ENCODE measurements at regions not wholly inside any gene's neighbourhood (a gene's known extent, or its start where the extent isn't known, plus 50 kb on each side); places are given as distances from the start of the nearest gene placed in this dataset.
"Not testable (repeated sequence)": the region's sequence is repeated elsewhere in the genome, so short reads cannot be mapped to it uniquely, and the experiment has no call there.

DNA sequence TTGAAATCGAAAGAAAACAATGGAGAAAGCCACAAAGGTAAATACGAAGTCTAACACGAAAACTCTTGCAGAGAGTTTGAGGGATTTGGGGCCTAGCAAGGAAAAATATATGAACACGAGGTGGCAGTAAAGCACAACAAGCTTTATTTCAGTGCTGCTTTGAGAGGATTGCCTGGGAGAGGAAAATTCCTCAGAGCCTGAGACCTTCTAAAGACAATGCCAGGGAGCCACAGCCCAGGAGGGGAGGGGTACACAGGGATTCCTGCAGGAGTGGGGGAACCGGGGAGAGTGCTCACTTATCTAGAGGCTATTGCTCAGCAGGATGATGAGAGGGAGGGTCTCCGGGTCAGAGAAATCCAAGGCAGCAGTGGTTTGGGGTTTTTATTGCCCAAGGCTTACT lies 134.9 kb upstream of the ADCY2 start:
- H3K36me3 ChIP-seq (ENCODE audit: control insufficient read depth in 1 of 2, insufficient read depth in 2 of 2, low read depth in 1 of 2, low read length in 2 of 2): no peaks in the 10 kb centered on the region
- H3K4ac ChIP-seq (ENCODE audit: low read depth in 1 of 2, low read length in 2 of 2): no peak overlapping the region
- no peak overlapping the region for H2BK12ac ChIP-seq (ENCODE audit: low read length in 2 of 2)
- H4K8ac ChIP-seq (ENCODE audit: low read length): no peak overlapping the region
- no peak overlapping the region for H2BK120ac ChIP-seq (ENCODE audit: low read depth, low read length)
- H2BK15ac ChIP-seq (ENCODE audit: low read depth, poor library complexity, severe bottlenecking): no peak overlapping the region
- H3K27ac ChIP-seq (ENCODE audit: low read length, poor library complexity, severe bottlenecking): no peak overlapping the region
- H2AFZ ChIP-seq (ENCODE audit: low read depth, low read length): no peak overlapping the region
- no peaks in the 10 kb centered on the region for H3K79me1 ChIP-seq (replicated peaks; ENCODE audit: low read length, poor library complexity, severe bottlenecking)
- H3K18ac ChIP-seq (ENCODE audit: low read depth in 1 of 2, low read length in 2 of 2): no peak overlapping the region
- no peak overlapping the region for H3K4me3 ChIP-seq (ENCODE audit: insufficient read depth in 1 of 2, low read depth in 1 of 2, low read length in 2 of 2)
- no peak overlapping the region for H2BK5ac ChIP-seq (ENCODE audit: low read depth, low read length, poor library complexity, severe bottlenecking)
- no peak overlapping the region for H2AK5ac ChIP-seq (ENCODE audit: low read length, severe bottlenecking)
- no peaks in the 10 kb centered on the region for H3K9me3 ChIP-seq (ENCODE audit: control insufficient read depth, low read length)
- no peaks in the 10 kb centered on the region for H3K27me3 ChIP-seq (ENCODE audit: control insufficient read depth in 1 of 2, insufficient read depth in 1 of 2, low read length in 2 of 2)
- 9% methylated on average over 6 of the region's 6 CpGs for WGBS
- H4K91ac ChIP-seq (ENCODE audit: low read length): no peak overlapping the region
- H3K4me2 ChIP-seq (ENCODE audit: low read length, poor library complexity, severe bottlenecking): no peak overlapping the region
- H3K4me1 ChIP-seq (ENCODE audit: control insufficient read depth, insufficient read depth, low read depth, low read length): no peaks in the 10 kb centered on the region
- no peak overlapping the region for H3K23ac ChIP-seq (ENCODE audit: low read length in 2 of 2)
- no peak overlapping the region for H3K14ac ChIP-seq (ENCODE audit: low read length in 2 of 2)
- DNase-seq: peak; percentile 16
- H3K9ac ChIP-seq (ENCODE audit: low read length): no peak overlapping the region

DNA sequence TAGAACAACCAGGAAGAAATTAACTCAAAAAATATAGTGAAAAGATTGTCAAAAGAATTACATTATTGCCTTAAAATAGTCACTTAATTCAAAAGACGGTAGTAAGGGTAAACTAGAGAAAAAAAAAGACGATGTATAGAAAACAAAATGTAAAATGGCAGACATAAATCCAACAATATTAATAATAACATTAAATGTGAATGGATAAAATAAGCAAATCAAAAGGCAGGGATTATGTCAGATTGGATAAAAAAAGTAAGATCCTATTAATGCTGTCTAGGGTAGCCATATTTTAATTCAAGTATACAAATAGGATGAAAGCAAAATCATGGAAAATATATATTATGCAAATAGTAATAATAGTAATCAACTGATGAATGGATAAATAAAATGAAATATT lies 134.0 kb upstream of the ADCY2 start:
- no peak overlapping the region for H2AFZ ChIP-seq (ENCODE audit: low read depth, low read length)
- no peak overlapping the region for H3K18ac ChIP-seq (ENCODE audit: low read depth in 1 of 2, low read length in 2 of 2)
- no peak overlapping the region for H3K9ac ChIP-seq (ENCODE audit: low read length)
- H3K27ac ChIP-seq (ENCODE audit: low read length, poor library complexity, severe bottlenecking): no peak overlapping the region
- H3K9me3 ChIP-seq (ENCODE audit: control insufficient read depth, low read length): no peaks in the 10 kb centered on the region
- H2BK12ac ChIP-seq (ENCODE audit: low read length in 2 of 2): no peak overlapping the region
- H2AK5ac ChIP-seq (ENCODE audit: low read length, severe bottlenecking): no peak overlapping the region
- H4K8ac ChIP-seq (ENCODE audit: low read length): no peak overlapping the region
- no peak overlapping the region for H2BK15ac ChIP-seq (ENCODE audit: low read depth, poor library complexity, severe bottlenecking)
- no peak overlapping the region for H2BK5ac ChIP-seq (ENCODE audit: low read depth, low read length, poor library complexity, severe bottlenecking)
- H2BK120ac ChIP-seq (ENCODE audit: low read depth, low read length): no peak overlapping the region
- H3K4me3 ChIP-seq (ENCODE audit: insufficient read depth in 1 of 2, low read depth in 1 of 2, low read length in 2 of 2): no peak overlapping the region
- H3K36me3 ChIP-seq (ENCODE audit: control insufficient read depth in 1 of 2, insufficient read depth in 2 of 2, low read depth in 1 of 2, low read length in 2 of 2): no peaks in the 10 kb centered on the region
- no peak overlapping the region for H3K23ac ChIP-seq (ENCODE audit: low read length in 2 of 2)
- no peak overlapping the region for H3K4me2 ChIP-seq (ENCODE audit: low read length, poor library complexity, severe bottlenecking)
- no peaks in the 10 kb centered on the region for H3K27me3 ChIP-seq (ENCODE audit: control insufficient read depth in 1 of 2, insufficient read depth in 1 of 2, low read length in 2 of 2)
- WGBS: no CpG with 5 or more reads among the region's 2 CpGs
- no peak overlapping the region for H3K14ac ChIP-seq (ENCODE audit: low read length in 2 of 2)
- no peaks in the 10 kb centered on the region for H3K4me1 ChIP-seq (ENCODE audit: control insufficient read depth, insufficient read depth, low read depth, low read length)
- DNase-seq: no peak
- H4K91ac ChIP-seq (ENCODE audit: low read length): no peak overlapping the region
- no peaks in the 10 kb centered on the region for H3K79me1 ChIP-seq (replicated peaks; ENCODE audit: low read length, poor library complexity, severe bottlenecking)
- H3K4ac ChIP-seq (ENCODE audit: low read depth in 1 of 2, low read length in 2 of 2): no peak overlapping the region

DNA sequence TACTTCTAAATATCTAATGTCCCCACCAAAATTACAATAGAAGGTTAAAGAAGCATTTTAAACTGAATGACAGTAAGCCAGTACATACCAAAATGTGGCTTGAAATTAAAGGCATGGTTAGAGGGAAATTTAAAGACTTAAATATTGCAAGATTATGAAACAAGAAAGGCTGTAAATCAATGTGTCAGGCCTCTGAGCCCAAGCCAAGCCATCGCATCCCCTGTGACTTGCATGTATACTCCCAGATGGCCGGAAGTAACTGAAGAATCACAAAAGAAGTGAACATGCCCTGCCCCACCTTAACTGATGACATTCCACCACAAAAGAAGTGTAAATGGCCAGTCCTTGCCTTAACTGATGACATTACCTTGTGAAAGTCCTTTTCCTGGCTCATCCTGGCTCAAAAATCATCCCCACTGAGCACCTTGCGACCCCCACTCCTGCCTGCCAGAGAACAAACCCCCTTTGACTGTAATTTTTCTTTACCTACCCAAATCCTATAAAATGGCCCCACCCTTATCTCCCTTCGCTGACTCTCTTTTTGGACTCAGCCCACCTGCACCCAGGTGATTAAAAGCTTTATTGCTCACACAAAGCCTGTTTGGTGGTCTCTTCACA lies 132.4 kb upstream of the ADCY2 start:
- DNase-seq; H3K36me3 ChIP-seq (ENCODE audit: control insufficient read depth in 1 of 2, insufficient read depth in 2 of 2, low read depth in 1 of 2, low read length in 2 of 2); H4K91ac ChIP-seq (ENCODE audit: low read length); H3K9me3 ChIP-seq (ENCODE audit: control insufficient read depth, low read length); H3K18ac ChIP-seq (ENCODE audit: low read depth in 1 of 2, low read length in 2 of 2); H4K8ac ChIP-seq (ENCODE audit: low read length); H3K27ac ChIP-seq (ENCODE audit: low read length, poor library complexity, severe bottlenecking); H2AFZ ChIP-seq (ENCODE audit: low read depth, low read length); H3K23ac ChIP-seq (ENCODE audit: low read length in 2 of 2); H3K4me3 ChIP-seq (ENCODE audit: insufficient read depth in 1 of 2, low read depth in 1 of 2, low read length in 2 of 2); H2BK12ac ChIP-seq (ENCODE audit: low read length in 2 of 2); H3K27me3 ChIP-seq (ENCODE audit: control insufficient read depth in 1 of 2, insufficient read depth in 1 of 2, low read length in 2 of 2); H3K14ac ChIP-seq (ENCODE audit: low read length in 2 of 2); H3K9ac ChIP-seq (ENCODE audit: low read length); H3K4ac ChIP-seq (ENCODE audit: low read depth in 1 of 2, low read length in 2 of 2); H2BK5ac ChIP-seq (ENCODE audit: low read depth, low read length, poor library complexity, severe bottlenecking); H2BK15ac ChIP-seq (ENCODE audit: low read depth, poor library complexity, severe bottlenecking); H3K79me1 ChIP-seq (replicated peaks; ENCODE audit: low read length, poor library complexity, severe bottlenecking); H3K4me2 ChIP-seq (ENCODE audit: low read length, poor library complexity, severe bottlenecking); H2AK5ac ChIP-seq (ENCODE audit: low read length, severe bottlenecking); H2BK120ac ChIP-seq (ENCODE audit: low read depth, low read length); H3K4me1 ChIP-seq (ENCODE audit: control insufficient read depth, insufficient read depth, low read depth, low read length): not testable (repeated sequence)
- 82% methylated on average over 3 of the region's 4 CpGs for WGBS

GRCh38 chr5:7265776-7266175 lies 130.2 kb upstream of the ADCY2 start:
- not testable (repeated sequence) for H2AFZ ChIP-seq (ENCODE audit: low read depth, low read length); H3K9ac ChIP-seq (ENCODE audit: low read length); H4K8ac ChIP-seq (ENCODE audit: low read length); H4K91ac ChIP-seq (ENCODE audit: low read length); H3K4me2 ChIP-seq (ENCODE audit: low read length, poor library complexity, severe bottlenecking); H3K27me3 ChIP-seq (ENCODE audit: control insufficient read depth in 1 of 2, insufficient read depth in 1 of 2, low read length in 2 of 2); H3K9me3 ChIP-seq (ENCODE audit: control insufficient read depth, low read length); H3K14ac ChIP-seq (ENCODE audit: low read length in 2 of 2); H3K4me3 ChIP-seq (ENCODE audit: insufficient read depth in 1 of 2, low read depth in 1 of 2, low read length in 2 of 2); H2BK15ac ChIP-seq (ENCODE audit: low read depth, poor library complexity, severe bottlenecking); H2BK5ac ChIP-seq (ENCODE audit: low read depth, low read length, poor library complexity, severe bottlenecking); H3K23ac ChIP-seq (ENCODE audit: low read length in 2 of 2); H3K4me1 ChIP-seq (ENCODE audit: control insufficient read depth, insufficient read depth, low read depth, low read length); H2AK5ac ChIP-seq (ENCODE audit: low read length, severe bottlenecking); H3K79me1 ChIP-seq (replicated peaks; ENCODE audit: low read length, poor library complexity, severe bottlenecking); H3K36me3 ChIP-seq (ENCODE audit: control insufficient read depth in 1 of 2, insufficient read depth in 2 of 2, low read depth in 1 of 2, low read length in 2 of 2); H2BK120ac ChIP-seq (ENCODE audit: low read depth, low read length); H3K18ac ChIP-seq (ENCODE audit: low read depth in 1 of 2, low read length in 2 of 2); H3K4ac ChIP-seq (ENCODE audit: low read depth in 1 of 2, low read length in 2 of 2); DNase-seq; H3K27ac ChIP-seq (ENCODE audit: low read length, poor library complexity, severe bottlenecking); H2BK12ac ChIP-seq (ENCODE audit: low read length in 2 of 2)
- WGBS: 96% methylated on average over 12 of the region's 17 CpGs
